ENCODE measurements at regions not wholly inside any gene's neighbourhood (a gene's known extent, or its start where the extent isn't known, plus 50 kb on each side); places are given as distances from the start of the nearest gene placed in this dataset.

GRCh38 chr1:218642033-218642948 is 297.2 kb downstream of the TGFB2 start:
- DNase-seq (ENCODE audit: low read depth in 1 of 2, low spot score in 1 of 2) (no peak), ATAC-seq (peak in 1 of 2 experiments; percentile 45; a peak in 3 of 6 replicates), FAIRE-seq (peak; percentile 54)
- H3K4me2 ChIP-seq, result 0 out of 3 replicates have a peak overlapping the region, but pooled peaks have one; percentile 4
- peaks cover 25% of the 10 kb centered on the region for H3K4me1 ChIP-seq
- TF ChIP-seq NPAS2 (CRISPR knock-in tag; IDR thresholded peaks at IDR 0.05; ENCODE audit: borderline replicate concordance) (no peak), FOSB (CRISPR knock-in tag; IDR thresholded peaks at IDR 0.05) (no peak), FOSL2 (IDR thresholded peaks at IDR 0.05) (no peak), FOSL2 (CRISPR knock-in tag; IDR thresholded peaks at IDR 0.05) (no peak), CEBPB (IDR thresholded peaks at IDR 0.05) (0 out of 4 replicates have a peak, but pooled peaks of 1 of the 2 experiments have one; percentile 18), HOXA7 (CRISPR knock-in tag; IDR thresholded peaks at IDR 0.05) (no peak), SMC3 (IDR thresholded peaks at IDR 0.05) (no peak)
- TF ChIP-seq, protein P1, sequence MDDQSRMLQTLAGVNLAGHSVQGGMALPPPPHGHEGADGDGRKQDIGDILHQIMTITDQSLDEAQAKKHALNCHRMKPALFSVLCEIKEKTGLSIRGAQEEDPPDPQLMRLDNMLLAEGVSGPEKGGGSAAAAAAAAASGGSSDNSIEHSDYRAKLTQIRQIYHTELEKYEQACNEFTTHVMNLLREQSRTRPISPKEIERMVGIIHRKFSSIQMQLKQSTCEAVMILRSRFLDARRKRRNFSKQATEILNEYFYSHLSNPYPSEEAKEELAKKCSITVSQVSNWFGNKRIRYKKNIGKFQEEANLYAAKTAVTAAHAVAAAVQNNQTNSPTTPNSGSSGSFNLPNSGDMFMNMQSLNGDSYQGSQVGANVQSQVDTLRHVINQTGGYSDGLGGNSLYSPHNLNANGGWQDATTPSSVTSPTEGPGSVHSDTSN (IDR thresholded peaks at IDR 0.05), result no peak
- no peak overlapping the region for H3K4me3 ChIP-seq
- peak overlapping the region; percentile 27 to 79; a peak in 4 of 6 replicates for H3K27ac ChIP-seq
- ChIA-PET CTCF (interaction anchor here (0.6 to 1.6 kb wide), 4 partner anchors 10 to 547 kb away, joined by 3 to 5 read pairs (median 3); no protein-coding TSS in a partner anchor), POLR2A (interaction anchor here (0.6 kb wide), 1 partner anchor 277 kb away, joined by 4 read pairs; no protein-coding TSS in a partner anchor)
- H3K9me3 ChIP-seq, result no peaks in the 10 kb centered on the region
- WGBS (ENCODE audit: missing lambda C conversion rate), result 81% methylated on average over 5 of the region's 5 CpGs

- FAIRE-seq, result no peak
- H3K4me2 ChIP-seq, result no peak overlapping the region
- no peak for ATAC-seq
- H3K4me3 ChIP-seq, result no peak overlapping the region
- H3K27ac ChIP-seq, result peak overlapping the region in 1 of 2 experiments; percentile 42; a peak in 1 of 6 replicates
- no peaks in the 10 kb centered on the region for H3K9me3 ChIP-seq
- H3K4me1 ChIP-seq, result peaks cover 25% of the 10 kb centered on the region
- ChIA-PET CTCF (interaction anchor here (0.6 to 1.6 kb wide), 3 partner anchors 11 to 546 kb away, joined by 3 read pairs; no protein-coding TSS in a partner anchor), POLR2A (interaction anchor here (0.6 kb wide), 1 partner anchor 278 kb away, joined by 4 read pairs; no protein-coding TSS in a partner anchor)
- 90% methylated on average over 4 of the region's 4 CpGs for WGBS (ENCODE audit: missing lambda C conversion rate)
- TF ChIP-seq EHF (CRISPR knock-in tag; IDR thresholded peaks at IDR 0.05) (no peak), CTCF (IDR thresholded peaks at IDR 0.05) (no peak), REST (IDR thresholded peaks at IDR 0.05) (no peak), POLR2A (IDR thresholded peaks at IDR 0.05; ENCODE audit: low read length) (no peak), SMC3 (IDR thresholded peaks at IDR 0.05) (no peak), CHD4 (IDR thresholded peaks at IDR 0.05; ENCODE audit: borderline replicate concordance) (no peak), NPAS2 (CRISPR knock-in tag; IDR thresholded peaks at IDR 0.05; ENCODE audit: borderline replicate concordance) (no peak), BHLHE40 (IDR thresholded peaks at IDR 0.05; ENCODE audit: low read depth, low read length) (no peak), KDM1A (IDR thresholded peaks at IDR 0.05; ENCODE audit: low read depth) (no peak), FOXS1 (CRISPR knock-in tag; IDR thresholded peaks at IDR 0.05) (no peak), HOXB13 (CRISPR knock-in tag; IDR thresholded peaks at IDR 0.05; ENCODE audit: low read depth) (no peak), RFX5 (IDR thresholded peaks at IDR 0.05) (no peak), JUN (IDR thresholded peaks at IDR 0.05) (no peak), HOXB5 (CRISPR knock-in tag; IDR thresholded peaks at IDR 0.05) (no peak), SREBF2 (IDR thresholded peaks at IDR 0.05) (no peak), ZNF302 (CRISPR knock-in tag; IDR thresholded peaks at IDR 0.05) (no peak), RAD21 (conservative IDR thresholded peaks at IDR 0.05 in 1 of 2, IDR thresholded peaks at IDR 0.05 in 1 of 2) (no peak)
- TF ChIP-seq, protein P2, sequence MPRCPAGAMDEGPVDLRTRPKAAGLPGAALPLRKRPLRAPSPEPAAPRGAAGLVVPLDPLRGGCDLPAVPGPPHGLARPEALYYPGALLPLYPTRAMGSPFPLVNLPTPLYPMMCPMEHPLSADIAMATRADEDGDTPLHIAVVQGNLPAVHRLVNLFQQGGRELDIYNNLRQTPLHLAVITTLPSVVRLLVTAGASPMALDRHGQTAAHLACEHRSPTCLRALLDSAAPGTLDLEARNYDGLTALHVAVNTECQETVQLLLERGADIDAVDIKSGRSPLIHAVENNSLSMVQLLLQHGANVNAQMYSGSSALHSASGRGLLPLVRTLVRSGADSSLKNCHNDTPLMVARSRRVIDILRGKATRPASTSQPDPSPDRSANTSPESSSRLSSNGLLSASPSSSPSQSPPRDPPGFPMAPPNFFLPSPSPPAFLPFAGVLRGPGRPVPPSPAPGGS (IDR thresholded peaks at IDR 0.05), result no peak
- TF ChIP-seq, protein P3, sequence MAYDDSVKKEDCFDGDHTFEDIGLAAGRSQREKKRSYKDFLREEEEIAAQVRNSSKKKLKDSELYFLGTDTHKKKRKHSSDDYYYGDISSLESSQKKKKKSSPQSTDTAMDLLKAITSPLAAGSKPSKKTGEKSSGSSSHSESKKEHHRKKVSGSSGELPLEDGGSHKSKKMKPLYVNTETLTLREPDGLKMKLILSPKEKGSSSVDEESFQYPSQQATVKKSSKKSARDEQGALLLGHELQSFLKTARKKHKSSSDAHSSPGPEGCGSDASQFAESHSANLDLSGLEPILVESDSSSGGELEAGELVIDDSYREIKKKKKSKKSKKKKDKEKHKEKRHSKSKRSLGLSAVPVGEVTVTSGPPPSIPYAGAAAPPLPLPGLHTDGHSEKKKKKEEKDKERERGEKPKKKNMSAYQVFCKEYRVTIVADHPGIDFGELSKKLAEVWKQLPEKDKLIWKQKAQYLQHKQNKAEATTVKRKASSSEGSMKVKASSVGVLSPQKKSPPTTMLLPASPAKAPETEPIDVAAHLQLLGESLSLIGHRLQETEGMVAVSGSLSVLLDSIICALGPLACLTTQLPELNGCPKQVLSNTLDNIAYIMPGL (CRISPR knock-in tag; IDR thresholded peaks at IDR 0.05; ENCODE audit: borderline replicate concordance), result no peak
- DNase-seq (ENCODE audit: low read depth in 1 of 2, low spot score in 1 of 2), result no peak
These were observed 298.1 kb downstream of the TGFB2 start for GRCh38 chr1:218643281-218643680.
